SK-N-SH treated with all-trans-retinoic acid at 6 μM for 48 hours (cell line): ENCODE measurements at regions not wholly inside any gene's neighbourhood (a gene's known extent, or its start where the extent isn't known, plus 50 kb on each side); places are given as distances from the start of the nearest gene placed in this dataset.

Experiments used
- BACH2 ChIP-seq: fragments of 250-450 bp; sonication (Bioruptor Pico); IDR thresholded peaks from 2 replicates; pipeline ENCODE4 v1.9.0; 2021; ENCODE audit warnings: mild to moderate bottlenecking, borderline replicate concordance
- ESRRG ChIP-seq: fragments of 250-450 bp; sonication (Bioruptor Pico); IDR thresholded peaks from 2 replicates; pipeline ENCODE4 v1.6.1; 2021; ENCODE audit warnings: mild to moderate bottlenecking
- PPARA ChIP-seq: fragments of 250-450 bp; sonication (Bioruptor Pico); IDR thresholded peaks from 2 replicates; pipeline ENCODE4 v1.5.0; 2020; ENCODE audit warnings: mild to moderate bottlenecking, borderline replicate concordance
- TCF4 ChIP-seq: fragments of 250-450 bp; sonication (Bioruptor Pico); IDR thresholded peaks from 2 replicates; pipeline ENCODE4 v1.8.0; 2021; ENCODE audit warnings: mild to moderate bottlenecking, moderate library complexity, borderline replicate concordance
- TOX ChIP-seq: fragments of 250-450 bp; sonication (Bioruptor Pico); IDR thresholded peaks from 2 replicates; pipeline ENCODE4 v1.8.0; 2021; ENCODE audit warnings: mild to moderate bottlenecking, moderate library complexity, borderline replicate concordance
- ZC3H10 ChIP-seq: fragments of 250-450 bp; sonication (Bioruptor Pico); IDR thresholded peaks from 2 replicates; pipeline ENCODE4 v1.5.1; 2021; ENCODE audit warnings: mild to moderate bottlenecking, moderate library complexity
- ZFP3 ChIP-seq: fragments of 250-450 bp; sonication (Bioruptor Pico); IDR thresholded peaks from 2 replicates; pipeline ENCODE4 v1.5.0; 2020; ENCODE audit warnings: mild to moderate bottlenecking, moderate library complexity
- TF ChIP-seq, protein P1 (sequence below): fragments of 250-450 bp; sonication (Bioruptor Pico); IDR thresholded peaks from 2 replicates; pipeline ENCODE4 v1.8.0; 2020; ENCODE audit warnings: mild to moderate bottlenecking, moderate library complexity, borderline replicate concordance
- TF ChIP-seq, protein P2 (sequence below): fragments of 250-450 bp; sonication (Bioruptor Pico); IDR thresholded peaks from 2 replicates; pipeline ENCODE4 v1.8.0; 2021; ENCODE audit warnings: low read depth, mild to moderate bottlenecking, moderate library complexity, borderline replicate concordance

DNA sequence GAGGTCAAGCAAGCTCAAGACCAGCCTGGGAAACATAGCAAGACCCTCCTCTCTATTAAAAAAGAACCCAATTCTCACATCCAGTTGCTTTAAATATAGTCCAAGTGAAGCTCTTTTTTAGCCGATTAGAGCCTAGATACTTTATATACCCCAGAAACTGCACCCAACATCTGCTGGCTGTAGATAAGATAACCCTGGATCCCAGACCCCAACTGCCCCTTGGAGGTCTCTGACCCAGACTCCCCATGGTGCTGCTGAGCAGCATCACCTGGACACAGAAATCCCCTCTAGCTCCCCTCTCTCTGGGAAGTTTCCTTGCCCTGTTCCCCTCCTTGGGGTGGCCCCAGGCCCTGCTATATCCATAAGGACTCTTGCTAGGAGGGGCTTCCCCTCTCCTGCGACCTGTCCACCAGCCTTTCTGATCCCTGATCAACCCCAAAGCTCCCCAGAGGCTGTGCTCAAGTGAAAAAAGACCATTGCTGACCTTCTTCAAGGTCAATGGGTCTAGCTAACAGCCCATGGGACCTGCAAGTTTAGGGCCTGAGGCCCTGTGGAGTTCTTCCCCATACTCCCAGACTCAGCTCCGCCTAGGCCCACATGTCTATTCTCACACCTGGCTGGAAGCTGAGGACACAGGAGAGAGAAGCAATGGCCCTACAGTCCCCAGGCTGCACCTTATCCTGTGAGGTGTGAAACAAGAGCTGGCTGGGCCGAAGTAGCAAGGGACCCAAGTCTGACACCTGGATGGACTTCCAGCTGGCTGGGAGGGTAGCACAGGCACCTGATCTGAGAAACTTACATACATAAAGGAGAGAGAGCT lies 56.2 kb downstream of the ARL6IP4 start:
- TF ChIP-seq, protein P1, sequence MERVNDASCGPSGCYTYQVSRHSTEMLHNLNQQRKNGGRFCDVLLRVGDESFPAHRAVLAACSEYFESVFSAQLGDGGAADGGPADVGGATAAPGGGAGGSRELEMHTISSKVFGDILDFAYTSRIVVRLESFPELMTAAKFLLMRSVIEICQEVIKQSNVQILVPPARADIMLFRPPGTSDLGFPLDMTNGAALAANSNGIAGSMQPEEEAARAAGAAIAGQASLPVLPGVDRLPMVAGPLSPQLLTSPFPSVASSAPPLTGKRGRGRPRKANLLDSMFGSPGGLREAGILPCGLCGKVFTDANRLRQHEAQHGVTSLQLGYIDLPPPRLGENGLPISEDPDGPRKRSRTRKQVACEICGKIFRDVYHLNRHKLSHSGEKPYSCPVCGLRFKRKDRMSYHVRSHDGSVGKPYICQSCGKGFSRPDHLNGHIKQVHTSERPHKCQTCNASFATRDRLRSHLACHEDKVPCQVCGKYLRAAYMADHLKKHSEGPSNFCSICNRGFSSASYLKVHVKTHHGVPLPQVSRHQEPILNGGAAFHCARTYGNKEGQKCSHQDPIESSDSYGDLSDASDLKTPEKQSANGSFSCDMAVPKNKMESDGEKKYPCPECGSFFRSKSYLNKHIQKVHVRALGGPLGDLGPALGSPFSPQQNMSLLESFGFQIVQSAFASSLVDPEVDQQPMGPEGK (CRISPR knock-in tag), result no peak
- TF ChIP-seq PPARA (CRISPR knock-in tag) (no peak), TCF4 (CRISPR knock-in tag) (no peak), TOX (CRISPR knock-in tag) (no peak), ZC3H10 (CRISPR knock-in tag) (no peak), BACH2 (no peak), ZFP3 (no peak), ESRRG (CRISPR knock-in tag) (no peak)
- TF ChIP-seq, protein P2, sequence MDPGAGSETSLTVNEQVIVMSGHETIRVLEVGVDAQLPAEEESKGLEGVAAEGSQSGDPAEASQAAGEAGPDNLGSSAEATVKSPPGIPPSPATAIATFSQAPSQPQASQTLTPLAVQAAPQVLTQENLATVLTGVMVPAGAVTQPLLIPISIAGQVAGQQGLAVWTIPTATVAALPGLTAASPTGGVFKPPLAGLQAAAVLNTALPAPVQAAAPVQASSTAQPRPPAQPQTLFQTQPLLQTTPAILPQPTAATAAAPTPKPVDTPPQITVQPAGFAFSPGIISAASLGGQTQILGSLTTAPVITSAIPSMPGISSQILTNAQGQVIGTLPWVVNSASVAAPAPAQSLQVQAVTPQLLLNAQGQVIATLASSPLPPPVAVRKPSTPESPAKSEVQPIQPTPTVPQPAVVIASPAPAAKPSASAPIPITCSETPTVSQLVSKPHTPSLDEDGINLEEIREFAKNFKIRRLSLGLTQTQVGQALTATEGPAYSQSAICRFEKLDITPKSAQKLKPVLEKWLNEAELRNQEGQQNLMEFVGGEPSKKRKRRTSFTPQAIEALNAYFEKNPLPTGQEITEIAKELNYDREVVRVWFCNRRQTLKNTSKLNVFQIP (CRISPR knock-in tag), result no peak
